ENCODE measurements at regions not wholly inside any gene's neighbourhood (a gene's known extent, or its start where the extent isn't known, plus 50 kb on each side); places are given as distances from the start of the nearest gene placed in this dataset.

GRCh38 chr6:14966906-14967711 is 278.8 kb upstream of the JARID2 start:
- no peak for TF ChIP-seq CTCF (IDR thresholded peaks at IDR 0.05)
- TF ChIP-seq POLR2A (IDR thresholded peaks at IDR 0.05) = no peak
- TF ChIP-seq POLR2AphosphoS5 (IDR thresholded peaks at IDR 0.05; ENCODE audit: insufficient read depth in 1 of 2, low read depth in 1 of 2) = no peak
